Activated naive CD4-positive, alpha-beta T cell treated with Interleukin-2 at 50 U/mL for 16 hours (primary cell): ENCODE measurements at regions not wholly inside any gene's neighbourhood (a gene's known extent, or its start where the extent isn't known, plus 50 kb on each side); places are given as distances from the start of the nearest gene placed in this dataset.
"Not testable (repeated sequence)": the region's sequence is repeated elsewhere in the genome, so short reads cannot be mapped to it uniquely, and the experiment has no call there.

ENCODE experiments used
- DNase-seq: peaks from one replicate; pipeline ENCODE4 v3.0.0-alpha.2; 2020

DNA sequence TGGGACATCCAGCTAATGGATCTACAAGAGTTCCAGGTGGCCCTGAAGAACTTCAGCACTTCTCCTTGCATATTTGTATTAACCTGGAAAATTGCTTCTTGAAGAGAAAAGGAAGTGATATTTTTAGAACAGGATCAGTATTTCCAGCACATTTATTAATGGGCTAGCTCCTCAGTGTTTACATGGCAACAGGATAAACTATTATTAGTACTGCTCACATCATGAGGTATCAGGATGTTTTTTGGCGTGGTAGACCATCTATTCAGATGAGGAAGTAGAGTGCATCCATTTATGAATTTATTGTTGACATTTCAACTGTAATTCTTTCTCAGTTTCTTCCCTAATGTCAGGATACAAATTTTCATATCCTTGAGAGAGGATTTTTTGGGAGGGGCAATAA is 144.4 kb downstream of the KCNRG start:
- no peak for DNase-seq

DNA sequence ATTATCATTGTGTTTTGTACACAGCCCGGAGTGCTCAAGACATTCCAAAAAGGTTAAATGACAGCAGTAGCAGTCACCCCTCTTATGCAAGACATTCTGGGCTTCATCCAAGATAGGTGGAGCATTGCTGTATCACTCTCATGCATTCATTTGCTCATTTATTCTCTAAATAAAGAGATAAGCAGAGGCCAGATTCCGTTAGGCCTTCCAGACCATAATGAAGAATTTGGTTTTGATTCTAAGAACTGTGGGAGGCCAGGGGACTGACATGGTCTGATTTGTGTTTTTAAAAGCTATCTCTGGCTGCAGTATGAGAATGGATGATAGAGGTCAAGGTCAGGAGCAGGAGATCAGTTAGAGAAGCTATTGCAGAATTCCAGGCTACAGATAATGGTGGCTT is 145.8 kb downstream of the KCNRG start:
- no peak for DNase-seq

DNA sequence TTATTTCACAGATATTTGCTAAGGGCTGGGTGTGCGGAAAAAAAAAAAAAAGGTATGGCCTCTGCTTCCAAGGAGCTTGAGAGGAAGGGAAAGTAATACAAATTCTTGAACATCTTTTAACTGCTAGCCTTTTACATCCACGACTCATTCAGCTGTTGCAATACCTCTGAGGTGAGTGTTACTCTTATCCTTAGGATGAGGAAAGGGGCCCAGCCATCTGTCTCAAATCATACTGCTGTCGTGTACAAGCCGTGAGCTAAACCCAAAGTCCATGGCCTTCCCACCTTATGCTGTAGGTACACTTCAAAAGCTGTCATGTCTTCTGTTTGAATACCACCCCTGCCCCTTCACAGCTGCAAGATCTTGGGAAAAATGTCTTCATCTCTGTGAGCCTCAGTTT is 146.8 kb downstream of the KCNRG start:
- DNase-seq, result no peak

DNA sequence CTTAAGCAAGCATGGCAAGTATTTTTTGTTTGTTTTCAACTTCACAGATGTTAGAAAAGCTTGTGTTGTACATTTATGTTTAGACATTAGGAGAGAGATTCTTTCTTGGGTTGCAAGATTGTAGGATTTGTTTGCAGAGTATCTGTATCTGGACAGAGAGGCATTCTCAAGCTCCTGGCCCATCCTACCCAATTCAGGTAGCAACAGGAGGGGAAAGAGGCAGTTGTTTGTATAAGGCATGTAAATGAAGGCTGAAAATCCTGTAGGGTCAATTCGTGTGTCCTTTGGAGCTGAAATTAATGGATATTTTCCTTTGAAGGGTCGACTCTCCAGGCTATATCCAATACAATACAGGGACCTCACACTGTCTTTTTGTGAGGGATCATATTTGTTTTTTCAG is 147.3 kb downstream of the KCNRG start:
- DNase-seq, result no peak

DNA sequence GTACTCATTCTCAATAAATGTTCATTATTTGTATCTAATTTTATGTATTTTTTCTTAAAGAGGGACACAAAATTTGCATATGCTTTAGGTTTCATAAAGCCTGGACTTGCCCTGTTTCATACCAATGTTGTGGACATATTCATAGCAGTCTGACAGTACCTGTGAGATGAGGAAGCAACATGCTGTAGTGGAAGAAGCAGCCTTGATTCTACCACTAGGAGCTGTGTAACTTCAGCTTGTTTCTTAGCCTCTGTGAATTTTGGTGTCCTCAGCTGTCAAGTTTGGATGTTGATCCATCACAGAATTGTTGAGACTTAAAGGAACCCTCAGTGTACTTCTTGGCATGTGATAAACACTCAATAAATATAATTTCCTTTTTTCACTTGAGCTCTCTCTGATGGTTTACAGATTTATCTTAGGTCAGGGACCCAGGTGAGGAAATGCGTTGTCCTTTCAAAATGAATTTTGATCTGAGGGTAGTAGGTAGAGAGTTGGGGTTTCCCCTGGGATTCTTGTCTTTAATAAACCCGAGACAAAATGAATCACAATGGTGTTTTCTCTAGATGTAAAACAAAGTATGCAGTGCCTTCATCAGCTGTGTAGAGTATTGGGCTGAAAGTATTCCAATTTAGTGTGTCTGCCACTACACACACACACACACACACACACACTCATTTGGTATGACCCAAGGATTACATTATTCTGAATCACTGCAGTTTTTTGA is 152.1 kb downstream of the KCNRG start:
- no peak for DNase-seq

DNA sequence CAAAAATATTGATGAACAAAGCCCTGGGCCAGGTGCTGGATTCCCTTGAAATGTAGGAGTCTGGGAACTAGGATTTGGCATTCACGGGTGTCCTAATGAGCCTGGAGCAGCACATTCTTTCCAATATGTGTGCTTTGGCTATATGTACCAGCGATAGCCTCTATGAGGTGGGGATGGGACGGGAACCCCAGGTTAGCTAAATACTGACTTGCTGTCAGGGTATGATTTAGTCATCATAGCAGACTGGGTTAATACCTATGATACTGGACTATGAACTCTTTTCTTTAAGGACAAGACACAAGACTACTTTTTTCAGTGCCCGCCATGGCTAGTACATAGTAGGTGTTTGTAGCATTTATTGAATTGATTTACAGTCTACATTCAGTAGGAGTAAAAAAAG is 152.7 kb downstream of the KCNRG start:
- DNase-seq, result no peak

DNA sequence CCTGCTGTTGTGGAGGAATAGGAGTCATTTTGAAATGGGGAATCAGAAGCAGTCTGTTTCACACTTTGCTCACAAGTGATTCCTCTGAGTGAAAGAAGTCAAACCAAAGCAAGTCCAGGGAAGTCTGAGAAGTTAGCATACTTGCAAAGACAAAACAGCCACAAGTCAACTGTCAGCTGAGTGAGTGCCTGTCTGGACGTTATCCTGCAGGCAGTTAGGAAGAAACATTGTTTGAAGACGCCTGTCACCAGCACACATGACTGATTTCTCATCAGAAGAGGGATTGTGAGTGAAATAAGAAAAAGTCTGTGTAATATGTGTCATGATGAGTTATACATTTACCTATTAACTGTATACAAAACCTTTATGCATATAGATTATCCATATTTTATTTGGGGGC is 153.5 kb downstream of the KCNRG start:
- no peak for DNase-seq

DNA sequence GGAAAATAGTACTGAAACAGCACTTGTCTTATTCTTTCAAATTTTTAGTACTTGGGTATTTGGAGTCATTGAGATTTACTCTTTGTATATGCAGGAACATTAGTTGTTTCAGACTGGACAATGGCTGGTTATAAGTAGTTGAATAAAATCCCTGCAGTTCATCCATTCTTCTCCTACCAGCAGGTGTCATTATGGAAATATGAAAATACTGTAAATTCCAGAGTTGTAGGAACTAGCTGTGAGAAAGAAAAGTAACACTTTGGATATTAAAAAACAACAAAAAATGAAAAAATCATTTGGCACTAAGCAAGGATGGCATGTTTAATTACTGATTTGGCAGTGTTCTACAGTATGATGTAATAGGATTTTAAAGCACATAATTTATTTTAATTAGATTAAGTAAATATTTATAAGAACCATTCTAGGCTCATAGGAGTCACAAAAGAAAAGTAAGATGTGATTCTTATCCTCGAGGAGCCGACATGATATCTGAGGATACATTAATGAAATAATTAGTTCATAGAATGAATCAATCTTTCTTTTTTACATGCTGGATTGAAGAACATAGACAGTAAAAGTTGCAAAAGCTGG is 155.3 kb downstream of the KCNRG start:
- no peak for DNase-seq

DNA sequence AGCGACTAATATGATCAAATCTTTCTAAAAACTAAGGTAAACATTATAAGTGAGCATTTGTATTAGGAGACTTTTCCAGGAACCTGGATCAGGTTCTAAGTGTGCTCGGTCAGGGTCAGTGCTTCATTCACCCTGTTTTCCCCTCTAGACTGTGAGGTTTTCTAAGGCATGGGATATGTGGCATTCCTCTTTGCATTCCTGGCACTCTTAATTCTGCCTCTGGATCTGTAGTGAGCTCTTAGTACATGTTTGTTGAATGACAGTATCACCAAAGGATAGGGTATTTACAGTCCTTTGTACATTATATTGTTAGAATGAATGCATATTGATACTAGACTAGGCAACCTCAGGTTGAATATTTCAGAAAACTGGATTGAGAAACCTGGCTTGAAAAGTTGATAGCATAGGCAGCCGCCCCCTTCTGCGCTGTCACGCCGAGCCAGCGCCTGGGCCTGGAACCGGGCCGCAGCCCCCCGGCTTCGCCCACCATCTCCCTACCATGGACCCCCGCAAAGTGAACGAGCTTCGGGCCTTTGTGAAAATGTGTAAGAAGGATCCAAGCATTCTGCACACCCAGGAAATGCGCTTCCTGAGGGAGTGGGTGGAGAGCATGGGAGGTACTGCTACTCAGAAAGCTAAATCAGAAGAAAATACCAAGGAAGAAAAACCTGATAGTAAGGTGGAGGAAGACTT is 156.5 kb downstream of the KCNRG start:
- no peak for DNase-seq

DNA sequence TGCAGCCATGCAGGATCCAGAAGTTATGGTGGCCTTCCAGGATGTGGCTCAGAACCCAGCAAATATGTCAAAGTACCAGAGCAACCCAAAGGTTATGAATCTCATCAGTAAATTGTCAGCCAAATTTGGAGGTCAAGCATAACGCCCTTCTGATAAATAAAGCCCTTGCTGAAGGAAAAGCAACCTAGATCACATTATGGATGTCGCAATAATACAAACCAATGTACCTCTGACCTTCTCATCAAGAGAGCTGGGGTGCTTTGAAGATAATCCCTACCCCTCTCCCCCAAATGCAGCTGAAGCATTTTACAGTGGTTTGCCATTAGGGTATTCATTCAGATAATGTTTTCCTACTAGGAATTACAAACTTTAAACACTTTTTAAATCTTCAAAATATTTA is 157.8 kb downstream of the KCNRG start:
- not testable (repeated sequence) for DNase-seq

DNA sequence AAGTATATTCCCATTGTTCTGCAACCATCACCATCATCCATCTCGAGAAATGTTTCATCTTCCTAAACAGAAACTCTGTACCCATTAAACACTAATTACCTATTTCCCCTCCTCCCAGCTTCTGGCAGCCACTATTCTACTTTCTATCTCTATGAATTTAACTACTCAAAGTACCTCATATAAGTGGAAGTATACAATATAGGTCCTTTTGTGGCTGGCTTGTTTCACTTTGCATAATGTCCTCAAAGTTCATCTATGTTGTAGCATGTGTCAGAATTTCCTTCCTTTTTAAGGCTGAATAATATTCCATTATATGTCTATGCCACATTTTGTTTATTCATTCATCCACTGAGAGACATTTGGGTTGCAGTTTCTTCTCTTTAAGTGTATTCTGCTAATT is 159.4 kb downstream of the KCNRG start:
- DNase-seq, result no peak

DNA sequence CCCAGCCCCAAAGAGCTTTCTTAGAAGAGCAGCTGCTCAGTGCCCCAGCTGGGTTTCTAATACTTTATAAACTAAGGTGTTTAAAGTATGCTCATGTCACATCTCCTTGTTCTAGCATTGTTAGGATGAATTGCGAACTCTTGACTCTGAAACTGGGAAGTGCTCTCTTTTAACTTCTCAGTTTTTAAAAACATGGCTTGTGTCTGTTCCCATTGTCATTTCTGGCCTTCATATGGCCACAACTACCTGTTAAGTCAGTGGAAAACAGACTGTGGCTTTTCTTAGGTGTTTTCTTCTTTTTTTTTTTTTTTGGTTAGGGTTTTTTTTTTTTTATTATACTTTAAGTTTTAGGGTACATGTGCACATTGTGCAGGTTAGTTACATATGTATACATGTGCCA is 164.7 kb downstream of the KCNRG start:
- no peak for DNase-seq

DNA sequence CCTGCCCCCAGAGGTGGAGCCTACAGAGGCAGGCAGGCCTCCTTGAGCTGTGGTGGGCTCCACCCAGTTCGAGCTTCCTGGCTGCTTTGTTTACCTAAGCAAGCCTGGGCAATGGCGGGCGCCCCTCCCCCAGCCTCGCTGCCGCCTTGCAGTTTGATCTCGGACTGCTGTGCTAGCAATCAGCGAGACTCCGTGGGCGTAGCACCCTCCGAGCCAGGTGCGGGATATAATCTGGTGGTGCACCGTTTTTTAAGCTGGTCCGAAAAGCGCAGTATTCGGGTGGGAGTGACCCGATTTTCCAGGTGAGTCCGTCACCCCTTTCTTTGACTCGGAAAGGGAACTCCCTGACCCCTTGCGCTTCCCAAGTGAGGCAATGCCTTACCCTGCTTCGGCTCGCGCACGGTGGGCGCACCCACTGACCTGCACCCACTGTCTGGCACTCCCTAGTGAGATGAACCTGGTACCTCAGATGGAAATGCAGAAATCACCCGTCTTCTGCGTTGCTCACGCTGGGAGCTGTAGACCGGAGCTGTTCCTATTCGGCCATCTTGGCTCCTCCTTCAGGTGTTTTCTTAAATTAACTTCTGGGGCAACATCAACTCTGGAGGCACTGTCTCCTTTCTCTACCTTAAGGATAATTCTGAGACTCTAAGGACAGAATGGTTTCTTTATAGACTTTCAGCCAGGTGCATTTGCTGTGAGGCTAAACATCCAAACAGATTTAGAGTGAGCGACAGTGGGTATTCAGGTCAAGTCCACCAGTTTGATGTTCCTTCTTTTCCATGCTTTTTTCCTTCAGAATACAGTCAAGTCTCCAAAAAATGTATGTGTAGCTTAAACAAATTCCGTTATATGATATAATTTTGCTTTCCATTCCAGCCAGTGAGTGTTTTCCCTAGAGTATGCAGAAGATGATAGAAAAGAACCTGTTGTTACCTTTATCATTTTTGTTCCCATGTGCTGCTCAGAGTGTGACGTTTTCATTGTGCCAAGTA is 170.8 kb downstream of the KCNRG start:
- not testable (repeated sequence) for DNase-seq

DNA sequence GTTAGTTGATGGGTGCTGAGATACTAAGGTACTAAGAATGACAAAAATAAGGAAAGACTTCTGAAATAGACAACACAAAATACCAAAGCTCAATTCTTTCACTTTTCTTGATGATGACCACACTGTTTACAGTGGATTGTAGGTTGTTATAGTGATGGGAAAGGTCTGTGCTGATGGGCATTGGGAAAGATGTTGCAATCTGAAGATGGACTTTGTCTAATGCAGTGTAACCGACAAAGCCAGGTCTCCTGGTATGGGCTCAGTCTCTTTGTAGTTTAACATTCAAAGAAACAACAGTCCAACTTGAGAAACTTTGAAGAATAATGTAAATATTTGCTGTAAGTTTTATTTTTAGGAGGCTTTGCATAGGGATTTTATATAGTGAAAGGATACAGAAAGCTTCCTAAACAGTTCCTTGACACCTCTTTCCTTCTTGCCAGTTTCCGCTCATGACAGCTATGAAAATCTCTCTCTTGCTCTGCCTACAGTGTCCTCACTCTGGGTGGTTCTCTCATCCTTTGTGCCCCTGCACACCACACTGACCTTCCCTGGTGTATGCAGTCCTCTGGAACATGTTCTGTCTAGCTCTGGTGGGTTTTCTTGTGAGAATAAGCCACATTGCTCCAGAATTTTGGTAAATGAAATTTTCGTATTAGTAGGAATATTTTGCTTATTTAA is 172.2 kb downstream of the KCNRG start:
- no peak for DNase-seq

DNA sequence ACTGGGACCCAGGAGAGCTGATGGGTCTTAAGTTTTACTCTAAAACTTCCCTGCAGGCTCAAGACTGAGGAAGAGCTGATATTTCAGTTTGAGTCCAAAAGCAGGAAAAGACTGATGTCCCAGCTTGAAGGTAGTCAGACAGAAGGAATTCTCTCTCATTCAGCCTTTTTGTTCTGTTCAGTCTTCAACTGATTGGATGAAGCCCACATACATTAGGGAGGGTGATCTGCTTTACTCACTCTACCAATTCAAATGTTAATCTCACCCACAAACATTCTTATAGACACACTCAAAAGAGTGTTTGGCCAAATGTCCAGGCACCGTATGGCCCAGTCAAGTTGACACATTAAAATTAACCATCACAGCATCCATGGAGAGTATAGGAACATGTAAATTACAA is 173.5 kb downstream of the KCNRG start:
- DNase-seq, result no peak

DNA sequence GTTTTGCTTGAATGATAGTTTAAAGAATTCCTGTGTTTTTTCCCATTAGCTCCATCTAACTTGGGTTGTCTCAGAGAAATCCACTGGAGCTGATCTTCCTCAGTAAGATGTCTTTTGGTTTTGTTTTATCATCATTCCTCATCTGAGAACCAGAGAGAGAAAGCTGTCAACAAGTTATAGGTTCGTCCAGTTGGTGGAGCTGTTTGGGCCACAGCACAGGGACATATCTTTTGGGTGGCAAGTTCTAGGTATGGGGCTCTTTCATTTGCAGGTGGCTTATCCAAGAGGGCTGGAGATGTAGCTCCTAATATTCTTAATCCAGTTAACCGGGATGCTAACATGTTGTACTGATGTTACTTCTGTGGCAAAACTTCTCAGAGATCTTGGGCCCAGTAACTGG is 174.2 kb downstream of the KCNRG start:
- DNase-seq, result no peak

DNA sequence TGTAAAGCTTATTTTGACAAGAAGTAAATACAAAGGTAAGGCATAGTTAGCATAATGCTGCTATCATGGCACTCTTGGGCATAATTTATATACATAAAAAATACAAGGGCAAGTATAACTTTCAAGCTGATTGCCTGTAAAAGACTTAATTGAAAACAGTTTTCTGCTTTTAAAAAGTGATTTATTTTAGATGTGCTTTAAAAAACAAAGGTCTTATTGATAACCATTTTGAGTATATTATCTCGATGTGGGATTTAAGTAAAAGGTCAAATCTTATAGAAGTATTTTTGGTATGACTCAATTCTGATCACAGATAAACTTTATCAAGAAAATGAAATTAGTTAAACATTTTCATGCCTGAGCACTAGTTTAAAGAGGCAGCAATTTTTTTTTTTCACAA is 175.8 kb downstream of the KCNRG start:
- no peak for DNase-seq

DNA sequence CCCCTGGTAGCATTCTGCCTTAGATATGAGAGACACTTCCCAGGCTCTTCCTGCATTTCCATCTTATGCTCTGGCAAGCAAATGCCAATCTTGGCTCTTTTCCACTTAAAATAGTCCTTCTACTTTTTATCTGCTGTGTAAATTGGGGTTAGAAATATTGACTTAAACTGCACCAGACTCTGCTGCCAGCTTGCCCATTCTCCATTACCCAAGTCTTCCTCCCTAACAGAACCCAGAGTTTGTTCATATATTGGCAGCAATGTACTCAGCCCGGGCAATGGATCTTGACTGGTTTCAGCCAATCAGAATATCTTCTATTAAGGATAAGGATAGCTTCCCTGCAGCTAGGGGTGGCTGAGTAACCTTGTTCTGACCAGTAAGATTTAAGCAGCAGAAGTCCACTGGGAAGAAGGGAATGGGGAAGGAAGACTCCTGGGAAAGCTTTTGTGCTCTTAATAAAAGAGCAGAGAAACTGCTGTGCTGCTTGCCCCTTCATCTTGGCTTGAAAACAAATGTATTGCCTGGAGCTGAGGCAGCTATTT is 177.1 kb downstream of the KCNRG start:
- DNase-seq, result no peak

DNA sequence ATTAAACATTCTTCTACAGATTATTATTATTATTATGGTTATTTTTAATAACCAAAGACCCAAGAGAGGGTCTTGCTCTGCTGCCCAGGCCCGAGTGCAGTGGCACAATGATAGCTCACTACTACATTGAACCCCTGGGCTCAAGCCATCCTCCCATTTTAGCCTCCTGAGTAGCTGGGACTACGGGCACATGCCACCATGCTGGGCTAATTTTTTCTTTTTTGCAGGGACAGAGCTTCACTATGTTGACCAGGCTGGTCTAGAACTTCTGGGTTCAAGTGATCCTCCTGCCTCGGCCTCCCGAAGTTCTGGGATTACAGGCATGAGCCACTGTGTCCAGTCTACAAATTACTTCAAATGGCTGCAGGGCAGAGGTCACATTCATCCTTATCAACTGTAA is 179.8 kb downstream of the KCNRG start:
- DNase-seq, result no peak

DNA sequence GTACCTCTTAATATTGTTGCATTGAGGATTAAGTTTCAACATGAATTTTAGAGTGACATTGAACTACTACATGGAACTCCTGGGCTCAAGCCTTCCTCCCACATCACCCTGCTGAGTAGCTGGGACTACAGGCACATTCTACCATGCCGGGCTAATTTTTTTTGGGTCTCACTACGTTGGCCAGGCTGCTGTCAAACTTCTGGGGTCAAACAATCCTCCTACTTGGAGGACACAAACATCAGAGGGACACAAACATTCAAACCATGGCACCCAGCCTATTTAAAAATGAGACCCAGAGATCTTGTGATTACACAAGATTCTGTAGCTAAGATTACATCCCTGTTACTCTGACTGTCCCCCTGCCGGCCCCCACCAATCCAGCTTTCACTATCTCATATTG is 180.9 kb downstream of the KCNRG start:
- no peak for DNase-seq

DNA sequence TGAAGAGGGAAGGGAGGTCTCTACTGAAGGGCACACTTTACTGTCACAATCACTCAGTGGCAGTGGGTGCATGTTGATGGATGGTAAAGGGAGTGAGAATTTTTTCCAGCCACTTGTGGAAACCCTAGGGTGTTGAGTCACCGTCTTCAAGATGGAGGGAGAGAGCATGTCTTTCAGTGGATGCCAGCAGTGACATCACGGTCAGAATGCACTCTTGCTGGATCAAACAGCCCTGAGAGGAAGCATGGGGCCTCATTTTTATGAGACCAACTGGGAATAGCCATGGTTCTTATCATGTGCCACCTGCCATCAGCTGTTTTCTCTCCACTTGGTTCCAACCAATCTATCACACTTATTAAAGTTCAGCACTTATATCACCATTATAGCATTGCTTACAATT is 182.5 kb downstream of the KCNRG start:
- no peak for DNase-seq

DNA sequence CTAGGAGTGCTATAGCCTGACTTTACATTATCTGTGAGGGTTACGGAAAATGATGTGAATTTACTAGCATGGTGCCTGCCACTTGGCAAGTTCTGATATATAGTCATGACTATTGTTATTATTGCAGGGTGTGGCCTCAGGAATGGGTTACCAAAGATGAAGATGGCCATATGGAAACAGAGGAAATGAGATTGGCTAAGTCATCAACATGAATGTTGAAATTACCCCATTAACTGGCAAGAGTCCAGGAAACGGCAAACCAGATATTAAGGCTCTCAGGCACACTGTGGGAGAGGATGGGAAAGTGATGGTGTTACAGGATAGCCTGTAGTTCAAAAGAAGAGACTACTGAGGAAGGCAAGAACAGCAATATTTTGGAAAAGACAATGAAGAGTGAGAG is 183.3 kb downstream of the KCNRG start:
- no peak for DNase-seq
